ENCODE measurements at regions not wholly inside any gene's neighbourhood (a gene's known extent, or its start where the extent isn't known, plus 50 kb on each side); places are given as distances from the start of the nearest gene placed in this dataset.
A peak's percentile ranks its signal among the peaks of the same experiment; 100 is the strongest.

DNA sequence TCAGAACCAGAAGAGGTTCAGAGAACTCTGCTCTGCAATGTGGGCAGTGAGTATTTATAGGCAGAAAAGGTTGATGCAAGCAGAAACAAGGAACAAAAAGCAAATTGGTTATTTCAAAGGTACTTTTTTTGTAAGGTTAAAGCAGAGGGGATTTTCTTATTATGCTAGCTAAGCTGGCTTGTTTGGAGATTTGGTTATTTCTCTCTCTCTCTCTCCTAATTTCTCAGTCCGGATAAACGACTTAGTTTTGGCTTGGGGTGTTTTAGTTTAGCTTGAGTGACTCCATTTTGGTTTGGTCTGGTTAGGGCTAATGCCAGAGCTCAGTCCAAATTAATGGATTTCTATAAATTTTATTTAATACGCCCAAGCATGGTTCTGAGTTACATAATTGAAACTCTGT is 566.8 kb downstream of the SH2D4B start:
- no peaks in the 10 kb centered on the region for H3K79me2 ChIP-seq (ENCODE audit: insufficient read depth, low read length)
- no peaks in the 10 kb centered on the region for H3K27me3 Mint-ChIP-seq (ENCODE audit: low read depth in 3 of 3)
- WGBS (ENCODE audit: insufficient coverage): no CpG with 5 or more reads among the region's 3 CpGs
- no peaks in the 10 kb centered on the region for H3K27me3 ChIP-seq (ENCODE audit: control insufficient read depth in 2 of 2, insufficient read depth in 2 of 2, low read length in 2 of 2)
- H2AFZ ChIP-seq (ENCODE audit: insufficient read depth, low read depth, low read length, poor library complexity, severe bottlenecking): no peak overlapping the region
- intact Hi-C loops (cut with micrococcal nuclease): no loop called here
- H3K36me3 ChIP-seq (replicated peaks in 1 of 2; ENCODE audit: control insufficient read depth in 1 of 2, insufficient read depth in 2 of 2, low read length in 2 of 2): no peaks in the 10 kb centered on the region
- H3K27ac Mint-ChIP-seq: no peak overlapping the region
- no peak for DNase-seq
- no peak overlapping the region for H3K9ac ChIP-seq (ENCODE audit: insufficient read depth, low read length, poor library complexity, severe bottlenecking)
- H4K20me1 ChIP-seq (ENCODE audit: insufficient read depth, low read length): no peaks in the 10 kb centered on the region
- H3K4me3 ChIP-seq (replicated peaks in 1 of 3; ENCODE audit: low read depth in 2 of 3, low read length in 3 of 3): no peak overlapping the region
- no peaks in the 10 kb centered on the region for H3K4me1 ChIP-seq (ENCODE audit: control insufficient read depth in 1 of 2, insufficient read depth in 2 of 2, low read length in 2 of 2)
- TF ChIP-seq, protein P1, sequence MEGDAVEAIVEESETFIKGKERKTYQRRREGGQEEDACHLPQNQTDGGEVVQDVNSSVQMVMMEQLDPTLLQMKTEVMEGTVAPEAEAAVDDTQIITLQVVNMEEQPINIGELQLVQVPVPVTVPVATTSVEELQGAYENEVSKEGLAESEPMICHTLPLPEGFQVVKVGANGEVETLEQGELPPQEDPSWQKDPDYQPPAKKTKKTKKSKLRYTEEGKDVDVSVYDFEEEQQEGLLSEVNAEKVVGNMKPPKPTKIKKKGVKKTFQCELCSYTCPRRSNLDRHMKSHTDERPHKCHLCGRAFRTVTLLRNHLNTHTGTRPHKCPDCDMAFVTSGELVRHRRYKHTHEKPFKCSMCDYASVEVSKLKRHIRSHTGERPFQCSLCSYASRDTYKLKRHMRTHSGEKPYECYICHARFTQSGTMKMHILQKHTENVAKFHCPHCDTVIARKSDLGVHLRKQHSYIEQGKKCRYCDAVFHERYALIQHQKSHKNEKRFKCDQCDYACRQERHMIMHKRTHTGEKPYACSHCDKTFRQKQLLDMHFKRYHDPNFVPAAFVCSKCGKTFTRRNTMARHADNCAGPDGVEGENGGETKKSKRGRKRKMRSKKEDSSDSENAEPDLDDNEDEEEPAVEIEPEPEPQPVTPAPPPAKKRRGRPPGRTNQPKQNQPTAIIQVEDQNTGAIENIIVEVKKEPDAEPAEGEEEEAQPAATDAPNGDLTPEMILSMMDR (IDR thresholded peaks at IDR 0.05): no peak
- no peak overlapping the region for H3K4me2 ChIP-seq (replicated peaks; ENCODE audit: extremely low read depth, low read length, poor library complexity, severe bottlenecking)
- H3K27ac ChIP-seq (ENCODE audit: low read depth in 1 of 2, low read length in 2 of 2): no peak overlapping the region
- peaks cover 0 to 4% (median 0%) of the 10 kb centered on the region in 7 donors for H3K9me3 Mint-ChIP-seq
- no peaks in the 10 kb centered on the region for H3K36me3 Mint-ChIP-seq
- H3K9me3 ChIP-seq (replicated peaks in 1 of 2; ENCODE audit: control insufficient read depth in 1 of 2, insufficient read depth in 1 of 2, low read length in 2 of 2): no peaks in the 10 kb centered on the region
- H3K4me1 Mint-ChIP-seq: no peaks in the 10 kb centered on the region
- no peak overlapping the region for H3K4me3 Mint-ChIP-seq

DNA sequence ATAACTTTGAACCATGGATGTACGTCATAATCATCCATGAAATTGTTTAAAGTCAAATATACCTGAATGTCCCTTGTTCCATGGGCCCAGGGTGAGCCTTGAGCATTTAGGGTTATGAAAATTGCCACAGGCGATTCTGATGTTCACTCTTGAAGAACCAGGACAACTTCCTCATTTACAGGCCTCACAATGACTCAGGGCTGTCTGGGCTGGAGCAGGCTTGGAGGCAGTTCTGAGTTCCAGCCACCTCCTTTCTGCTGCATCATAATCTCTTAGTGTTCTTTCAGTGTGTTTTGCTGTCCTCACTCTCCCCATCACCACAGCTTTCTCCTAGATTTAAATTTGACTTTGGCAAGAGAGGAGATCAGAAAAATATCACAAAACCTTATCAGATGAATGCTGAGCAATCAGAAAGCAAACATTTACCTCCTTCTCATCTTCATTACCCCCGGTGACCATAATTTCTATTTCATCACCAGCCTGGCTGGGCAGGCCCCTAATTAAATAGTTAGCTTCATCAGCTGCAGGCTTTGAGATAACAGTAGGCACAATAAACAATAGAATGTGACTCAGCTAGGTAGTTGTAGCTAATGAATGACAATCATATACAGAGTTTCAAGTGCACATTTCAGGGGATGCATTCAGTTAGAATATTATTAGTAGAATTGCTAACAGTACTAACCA is 571.0 kb downstream of the SH2D4B start:
- no peaks in the 10 kb centered on the region for H3K27me3 ChIP-seq (ENCODE audit: control insufficient read depth in 2 of 2, insufficient read depth in 2 of 2, low read length in 2 of 2)
- no peak overlapping the region for H3K27ac Mint-ChIP-seq
- H3K4me1 ChIP-seq (ENCODE audit: control insufficient read depth in 1 of 2, insufficient read depth in 2 of 2, low read length in 2 of 2): no peaks in the 10 kb centered on the region
- H3K27ac ChIP-seq (ENCODE audit: low read depth in 1 of 2, low read length in 2 of 2): no peak overlapping the region
- no peaks in the 10 kb centered on the region for H3K79me2 ChIP-seq (ENCODE audit: insufficient read depth, low read length)
- no peaks in the 10 kb centered on the region for H3K9me3 ChIP-seq (replicated peaks in 1 of 2; ENCODE audit: control insufficient read depth in 1 of 2, insufficient read depth in 1 of 2, low read length in 2 of 2)
- no peak overlapping the region for H3K4me3 ChIP-seq (replicated peaks in 1 of 3; ENCODE audit: low read depth in 2 of 3, low read length in 3 of 3)
- no peak overlapping the region for H3K4me3 Mint-ChIP-seq
- TF ChIP-seq, protein P1 (IDR thresholded peaks at IDR 0.05): no peak
- no peaks in the 10 kb centered on the region for H3K4me1 Mint-ChIP-seq
- H3K36me3 ChIP-seq (replicated peaks in 1 of 2; ENCODE audit: control insufficient read depth in 1 of 2, insufficient read depth in 2 of 2, low read length in 2 of 2): no peaks in the 10 kb centered on the region
- no peak overlapping the region for H3K9ac ChIP-seq (ENCODE audit: insufficient read depth, low read length, poor library complexity, severe bottlenecking)
- H4K20me1 ChIP-seq (ENCODE audit: insufficient read depth, low read length): no peaks in the 10 kb centered on the region
- intact Hi-C loops (cut with micrococcal nuclease): no loop called here
- H3K27me3 Mint-ChIP-seq (ENCODE audit: low read depth in 3 of 3): no peaks in the 10 kb centered on the region
- WGBS (ENCODE audit: insufficient coverage): no CpG with 5 or more reads among the region's 3 CpGs
- H3K4me2 ChIP-seq (replicated peaks; ENCODE audit: extremely low read depth, low read length, poor library complexity, severe bottlenecking): no peak overlapping the region
- no peaks in the 10 kb centered on the region for H3K36me3 Mint-ChIP-seq
- peaks cover 0 to 4% (median 0%) of the 10 kb centered on the region in 7 donors for H3K9me3 Mint-ChIP-seq
- DNase-seq: peak in 1 of 3 donors; percentile 5
- no peak overlapping the region for H2AFZ ChIP-seq (ENCODE audit: insufficient read depth, low read depth, low read length, poor library complexity, severe bottlenecking)
